ENCODE measurements at regions not wholly inside any gene's neighbourhood (a gene's known extent, or its start where the extent isn't known, plus 50 kb on each side); places are given as distances from the start of the nearest gene placed in this dataset.

DNA sequence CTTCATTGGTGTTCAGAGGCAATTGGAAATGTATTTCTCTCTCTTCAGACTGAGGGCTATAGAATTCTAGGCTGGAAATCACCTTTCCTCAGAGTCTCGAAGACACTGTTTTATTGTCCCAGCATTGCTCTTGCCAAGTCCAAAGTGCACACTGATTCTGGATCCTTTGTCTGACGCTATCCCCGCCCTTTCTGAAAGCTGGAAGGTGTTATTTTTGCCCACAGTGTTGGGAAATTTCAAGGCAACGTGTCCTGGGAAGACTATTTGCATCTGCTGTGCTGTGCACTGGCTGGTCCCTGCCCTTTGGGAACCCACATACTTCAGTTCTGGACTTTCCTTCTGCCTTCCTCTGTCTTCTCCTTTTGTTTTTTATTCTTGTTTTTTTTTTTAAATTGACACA, 190.8 kb downstream of the SH3BP4 start:
- DNase-seq (ENCODE audit: low read depth) = no peak
- peaks cover 4% of the 10 kb centered on the region for H3K27me3 ChIP-seq (ENCODE audit: control insufficient read depth, insufficient read depth, low read length)
- TF ChIP-seq, protein P1, sequence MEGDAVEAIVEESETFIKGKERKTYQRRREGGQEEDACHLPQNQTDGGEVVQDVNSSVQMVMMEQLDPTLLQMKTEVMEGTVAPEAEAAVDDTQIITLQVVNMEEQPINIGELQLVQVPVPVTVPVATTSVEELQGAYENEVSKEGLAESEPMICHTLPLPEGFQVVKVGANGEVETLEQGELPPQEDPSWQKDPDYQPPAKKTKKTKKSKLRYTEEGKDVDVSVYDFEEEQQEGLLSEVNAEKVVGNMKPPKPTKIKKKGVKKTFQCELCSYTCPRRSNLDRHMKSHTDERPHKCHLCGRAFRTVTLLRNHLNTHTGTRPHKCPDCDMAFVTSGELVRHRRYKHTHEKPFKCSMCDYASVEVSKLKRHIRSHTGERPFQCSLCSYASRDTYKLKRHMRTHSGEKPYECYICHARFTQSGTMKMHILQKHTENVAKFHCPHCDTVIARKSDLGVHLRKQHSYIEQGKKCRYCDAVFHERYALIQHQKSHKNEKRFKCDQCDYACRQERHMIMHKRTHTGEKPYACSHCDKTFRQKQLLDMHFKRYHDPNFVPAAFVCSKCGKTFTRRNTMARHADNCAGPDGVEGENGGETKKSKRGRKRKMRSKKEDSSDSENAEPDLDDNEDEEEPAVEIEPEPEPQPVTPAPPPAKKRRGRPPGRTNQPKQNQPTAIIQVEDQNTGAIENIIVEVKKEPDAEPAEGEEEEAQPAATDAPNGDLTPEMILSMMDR (IDR thresholded peaks at IDR 0.05; ENCODE audit: insufficient read depth, low read length, poor library complexity, severe bottlenecking) = no peak
- H3K36me3 ChIP-seq (ENCODE audit: control insufficient read depth, insufficient read depth, low read length) = no peaks in the 10 kb centered on the region
- no peak overlapping the region for H3K4me3 ChIP-seq (ENCODE audit: low read depth, low read length)

DNA sequence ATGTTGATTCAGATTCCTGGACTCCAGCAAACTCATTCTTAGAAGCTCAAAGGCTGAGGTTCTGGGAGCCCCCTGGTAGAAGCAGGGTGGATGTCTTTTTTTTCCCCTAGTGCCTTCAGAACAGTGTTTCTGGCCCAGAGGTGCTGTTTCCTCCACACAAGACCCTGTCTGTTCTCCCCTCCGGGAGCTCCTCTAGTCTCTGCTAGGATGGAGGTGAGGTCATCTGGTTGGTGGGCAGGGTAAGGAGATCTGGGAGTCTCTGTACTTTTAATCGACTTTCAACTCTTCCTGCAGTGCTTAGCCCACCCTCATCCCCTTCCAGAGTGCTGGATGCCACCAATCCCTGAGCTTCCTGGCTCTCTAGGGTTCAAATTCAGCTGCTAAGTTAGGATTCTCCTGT, 192.0 kb downstream of the SH3BP4 start:
- DNase-seq (ENCODE audit: low read depth) = no peak
- Histone ChIP-seq H3K36me3 (ENCODE audit: control insufficient read depth, insufficient read depth, low read length) (no peaks in the 10 kb centered on the region), H3K27me3 (ENCODE audit: control insufficient read depth, insufficient read depth, low read length) (peaks cover 4% of the 10 kb centered on the region), H3K4me3 (ENCODE audit: low read depth, low read length) (no peak overlapping the region)
- TF ChIP-seq, protein P1 (IDR thresholded peaks at IDR 0.05; ENCODE audit: insufficient read depth, low read length, poor library complexity, severe bottlenecking) = no peak

DNA sequence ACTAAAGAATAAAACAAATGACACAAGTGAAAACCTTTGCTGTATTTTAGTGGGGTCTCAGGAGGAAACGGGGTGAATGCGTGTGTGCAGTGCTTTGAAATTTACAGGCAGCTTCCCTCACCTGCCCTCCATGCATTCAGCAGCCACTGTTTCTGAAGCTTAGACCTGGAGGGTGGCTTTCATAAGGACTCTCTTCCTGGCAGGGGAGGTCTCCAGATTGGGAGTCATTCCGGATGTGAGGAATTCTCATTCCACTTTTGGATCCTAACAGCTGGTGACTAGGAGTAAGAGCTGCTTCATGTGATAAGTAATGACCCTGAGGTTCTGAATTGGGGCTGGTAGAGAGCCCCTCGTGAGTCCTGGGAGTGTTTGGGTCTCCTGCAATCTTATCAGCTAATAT, 192.5 kb downstream of the SH3BP4 start:
- TF ChIP-seq, protein P1 (IDR thresholded peaks at IDR 0.05; ENCODE audit: insufficient read depth, low read length, poor library complexity, severe bottlenecking) = no peak
- H3K27me3 ChIP-seq (ENCODE audit: control insufficient read depth, insufficient read depth, low read length) = peaks cover 4% of the 10 kb centered on the region
- no peak overlapping the region for H3K4me3 ChIP-seq (ENCODE audit: low read depth, low read length)

DNA sequence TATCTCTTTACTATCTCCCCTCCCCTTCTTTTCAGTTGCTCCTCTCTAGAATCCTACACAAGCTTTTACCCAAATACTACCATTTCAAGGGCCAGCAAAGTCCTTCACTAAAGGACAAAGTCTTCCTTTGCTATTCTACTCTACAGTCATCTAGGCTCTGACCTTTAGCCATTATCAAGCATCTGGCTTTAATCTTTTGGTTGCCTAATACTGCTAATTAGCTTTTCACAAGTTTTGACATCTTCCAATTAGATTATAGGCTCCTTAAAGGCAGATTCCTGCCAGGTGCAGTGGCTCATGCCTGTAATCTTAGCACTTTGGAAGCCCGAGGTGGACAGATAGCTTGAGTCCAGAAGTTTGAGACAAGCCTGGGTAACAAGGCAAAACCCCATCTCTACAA, 194.4 kb downstream of the SH3BP4 start:
- H3K27me3 ChIP-seq (ENCODE audit: control insufficient read depth, insufficient read depth, low read length) = peaks cover 4% of the 10 kb centered on the region

More for the DNA sequence above, 192.5 kb downstream of the SH3BP4 start:
- H3K36me3 ChIP-seq (ENCODE audit: control insufficient read depth, insufficient read depth, low read length) = no peaks in the 10 kb centered on the region
- no peak for DNase-seq (ENCODE audit: low read depth)

DNA sequence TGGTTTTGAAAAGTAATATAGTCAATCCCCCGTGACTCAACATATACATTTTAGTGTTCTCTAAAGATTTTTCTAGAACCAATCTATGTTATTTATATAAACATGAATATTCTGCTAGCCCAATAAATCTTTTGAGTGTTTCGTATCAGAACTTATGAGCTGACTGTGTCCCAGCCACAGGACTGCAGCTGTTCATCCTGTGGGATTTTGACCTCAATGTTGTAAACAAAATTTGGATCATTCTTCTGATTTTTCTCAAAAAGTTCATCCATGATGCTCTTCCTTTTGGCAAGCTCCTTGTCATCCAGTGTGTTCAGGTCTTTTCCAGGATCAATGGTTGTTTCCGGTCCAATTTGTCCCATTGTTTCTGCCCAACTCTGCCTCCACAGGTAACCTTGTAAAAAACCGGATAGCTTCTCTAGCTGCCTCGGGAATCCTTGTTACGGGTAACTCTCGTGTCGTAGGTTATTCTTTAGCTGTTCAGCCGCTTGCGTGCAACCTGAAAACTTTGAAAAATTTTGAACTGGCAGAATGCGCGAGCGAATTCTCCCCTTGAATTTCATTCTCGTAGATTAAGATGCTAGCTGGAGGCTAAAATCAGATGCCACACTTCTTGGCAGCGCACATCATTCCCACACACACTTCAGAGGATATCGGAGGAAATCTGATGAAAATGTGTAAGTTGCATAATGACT, 195.2 kb downstream of the SH3BP4 start:
- no peaks in the 10 kb centered on the region for H3K36me3 ChIP-seq (ENCODE audit: control insufficient read depth, insufficient read depth, low read length)
- DNase-seq (ENCODE audit: low read depth) = no peak
- H3K27me3 ChIP-seq (ENCODE audit: control insufficient read depth, insufficient read depth, low read length) = peaks cover 4% of the 10 kb centered on the region
- no peak overlapping the region for H3K4me3 ChIP-seq (ENCODE audit: low read depth, low read length)
- TF ChIP-seq, protein P1 (IDR thresholded peaks at IDR 0.05; ENCODE audit: insufficient read depth, low read length, poor library complexity, severe bottlenecking) = no peak

More for the DNA sequence above, 194.4 kb downstream of the SH3BP4 start:
- TF ChIP-seq, protein P1 (IDR thresholded peaks at IDR 0.05; ENCODE audit: insufficient read depth, low read length, poor library complexity, severe bottlenecking) = no peak
- Histone ChIP-seq H3K4me3 (ENCODE audit: low read depth, low read length) (no peak overlapping the region), H3K36me3 (ENCODE audit: control insufficient read depth, insufficient read depth, low read length) (no peaks in the 10 kb centered on the region)
- no peak for DNase-seq (ENCODE audit: low read depth)

Measured in kidney epithelial cell (primary cell).